OCI-LY3 (cell line): ENCODE measurements at regions not wholly inside any gene's neighbourhood (a gene's known extent, or its start where the extent isn't known, plus 50 kb on each side); places are given as distances from the start of the nearest gene placed in this dataset.

Source experiments
- CTCF ChIP-seq: fragments of 200-600, 300-600 bp; sonication (generic); IDR thresholded peaks from 2 replicates; pipeline ENCODE4 v1.5.1; 2014; ENCODE audit warnings: antibody characterized with exemption, low read length, low read depth
- EZH2phosphoT487 ChIP-seq: fragments of 200-600 bp; shearing (Covaris generic); IDR thresholded peaks from 2 replicates; pipeline ENCODE4 v1.6.1; 2018; ENCODE audit warnings: antibody characterized with exemption, mixed run types, low read depth

- TF ChIP-seq CTCF (no peak), EZH2phosphoT487 (no peak)
These were observed 395.8 kb downstream of the NPIPA8 start for GRCh38 chr16:17940584-17941364.
